IPS DF 4.7 (cell line): ENCODE measurements at regions not wholly inside any gene's neighbourhood (a gene's known extent, or its start where the extent isn't known, plus 50 kb on each side); places are given as distances from the start of the nearest gene placed in this dataset.
"Not testable (repeated sequence)": the region's sequence is repeated elsewhere in the genome, so short reads cannot be mapped to it uniquely, and the experiment has no call there.

Source experiments
- DNase-seq: peaks from one replicate; pipeline ENCODE4 v3.0.0-alpha.2; 2013; ENCODE audit warnings: low spot score; ENCODE audit errors: extremely low read depth

DNA sequence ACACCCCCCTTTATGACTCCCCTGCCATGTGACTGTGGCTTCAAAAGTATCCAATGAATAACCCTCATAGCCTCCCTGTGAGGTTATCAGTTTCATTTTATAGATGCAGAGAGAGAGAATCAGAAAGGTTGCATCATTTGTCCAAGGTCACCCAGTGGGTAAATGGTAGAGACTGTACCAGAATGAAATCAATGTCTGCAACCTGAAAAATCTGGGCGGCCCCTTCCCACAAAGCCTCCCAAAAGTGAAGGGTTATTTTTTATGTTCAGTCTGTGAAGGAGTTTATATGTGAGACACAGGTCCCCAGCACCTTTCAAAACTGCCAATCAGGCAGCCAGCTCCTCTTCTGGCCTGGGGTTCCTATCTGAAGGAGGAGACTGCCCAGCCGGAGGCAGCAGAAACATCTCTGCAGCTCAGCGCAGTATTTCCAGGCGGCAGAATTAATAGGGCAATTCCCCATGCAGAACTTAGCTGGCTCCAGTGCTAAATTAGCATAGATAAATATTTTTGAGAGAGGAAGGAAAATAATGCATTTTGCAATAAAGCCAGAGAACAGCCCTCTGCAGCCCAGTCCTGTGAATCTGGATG lies 130.8 kb upstream of the PRR20G start:
- DNase-seq: no peak

DNA sequence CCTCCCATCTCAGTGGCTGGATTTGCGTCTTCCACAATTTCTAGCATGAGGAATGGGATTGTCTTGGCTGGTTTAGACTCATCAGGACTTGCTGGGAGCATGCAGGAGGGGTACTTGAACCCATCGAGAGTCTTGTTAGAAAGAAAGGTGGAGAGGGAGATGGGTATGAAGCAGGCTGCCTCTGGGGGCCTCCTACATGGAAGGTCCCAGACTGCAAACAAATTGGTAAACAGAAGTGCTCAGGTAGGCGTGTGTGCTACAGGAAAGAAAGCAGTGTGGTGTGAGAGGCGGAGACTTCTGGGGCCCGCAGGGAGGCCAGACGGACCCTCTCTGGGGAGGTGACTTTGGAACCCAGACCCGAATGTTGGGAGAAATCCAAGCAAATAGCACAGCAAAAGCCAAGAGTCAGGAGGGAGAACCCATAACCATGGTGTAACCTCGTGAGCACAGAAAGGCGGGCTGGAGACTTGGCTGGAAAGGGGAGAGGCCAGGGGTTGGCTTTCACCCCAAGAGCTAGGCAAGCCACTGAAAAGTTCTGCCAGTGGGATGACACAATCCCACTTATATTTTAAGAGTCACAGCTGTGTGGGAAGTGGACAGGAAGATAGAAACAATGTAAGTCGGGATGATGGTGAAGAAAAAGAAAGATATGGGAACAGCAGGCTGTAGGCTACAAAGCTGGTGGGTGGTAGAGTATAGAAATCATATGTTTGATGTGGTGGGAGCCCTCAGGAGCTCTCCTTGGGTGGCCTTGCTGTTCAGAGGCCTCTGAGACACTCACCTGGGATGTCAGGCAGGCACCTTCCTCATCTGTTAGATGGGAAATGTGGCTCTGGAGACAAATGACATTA lies 130.1 kb upstream of the PRR20G start:
- DNase-seq: no peak

DNA sequence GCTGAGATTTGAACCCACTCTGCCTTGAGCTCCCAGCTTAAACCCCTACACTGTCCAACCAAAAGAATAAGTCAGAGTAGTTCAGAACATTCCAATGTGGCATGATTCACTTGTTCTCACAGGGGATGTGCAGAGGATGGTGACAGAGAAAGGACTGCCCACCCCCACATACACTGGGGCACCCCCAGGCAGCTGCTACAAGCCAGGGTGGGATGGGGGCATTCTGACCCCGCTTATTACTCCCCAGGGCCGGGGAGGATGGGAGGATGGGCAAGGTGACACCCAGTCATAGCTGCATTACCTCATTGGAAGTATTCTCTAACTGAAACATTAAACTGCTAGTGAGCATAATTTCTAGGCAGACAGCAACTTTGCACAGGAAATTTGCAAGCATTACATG lies 126.0 kb upstream of the PRR20G start:
- DNase-seq: no peak

DNA sequence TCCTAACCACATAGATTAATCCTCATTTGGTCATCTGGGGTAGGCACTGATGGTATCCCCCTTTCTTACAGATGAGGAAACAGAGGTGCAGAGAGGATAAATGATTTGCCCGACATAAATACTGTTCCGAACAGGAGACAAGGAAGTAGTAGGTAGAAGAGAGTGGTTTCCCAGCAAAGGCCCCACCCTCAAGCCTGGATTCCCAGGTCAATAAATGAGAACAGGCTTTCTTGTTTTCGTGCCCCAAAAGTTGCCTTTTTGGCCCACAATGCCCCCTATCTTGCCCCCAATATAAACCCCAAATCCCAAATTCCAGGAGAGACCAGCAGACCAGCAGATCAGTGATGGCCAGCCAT lies 125.5 kb upstream of the PRR20G start:
- no peak for DNase-seq

DNA sequence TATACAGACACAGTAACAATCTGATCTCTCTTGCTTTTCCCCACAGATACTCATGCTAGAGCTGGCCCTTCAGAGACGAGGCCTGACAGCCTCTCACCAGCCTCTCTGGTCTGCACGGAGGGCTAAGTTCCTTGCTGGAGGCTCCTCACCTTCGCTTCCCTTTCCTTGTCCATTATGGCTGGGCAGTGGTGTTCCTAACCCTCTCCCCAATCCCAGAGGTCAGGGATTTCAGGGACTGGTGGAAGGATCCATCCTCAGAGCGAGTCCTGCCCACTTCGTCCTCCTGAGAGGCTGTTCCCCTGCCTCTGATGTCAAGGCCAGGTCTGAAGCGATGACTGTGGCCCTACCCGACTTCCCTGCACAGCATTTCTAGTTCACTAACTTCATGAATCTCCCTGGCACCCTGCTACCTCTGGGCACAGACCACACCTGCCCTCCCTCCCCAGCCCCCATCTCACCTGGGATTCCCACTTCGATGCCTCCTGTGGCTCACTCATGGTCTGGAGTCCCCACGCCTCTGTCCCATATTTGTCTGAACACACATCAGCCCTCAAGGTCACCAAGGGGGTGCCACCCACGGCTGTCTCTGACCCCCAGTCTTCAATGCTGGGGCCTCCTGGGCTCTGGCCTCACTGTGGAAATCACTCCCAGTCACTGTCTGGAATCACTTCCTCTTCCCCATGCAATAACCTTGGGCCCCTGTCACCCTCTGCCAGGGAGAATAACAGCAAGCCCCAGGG lies 124.9 kb upstream of the PRR20G start:
- DNase-seq: no peak

DNA sequence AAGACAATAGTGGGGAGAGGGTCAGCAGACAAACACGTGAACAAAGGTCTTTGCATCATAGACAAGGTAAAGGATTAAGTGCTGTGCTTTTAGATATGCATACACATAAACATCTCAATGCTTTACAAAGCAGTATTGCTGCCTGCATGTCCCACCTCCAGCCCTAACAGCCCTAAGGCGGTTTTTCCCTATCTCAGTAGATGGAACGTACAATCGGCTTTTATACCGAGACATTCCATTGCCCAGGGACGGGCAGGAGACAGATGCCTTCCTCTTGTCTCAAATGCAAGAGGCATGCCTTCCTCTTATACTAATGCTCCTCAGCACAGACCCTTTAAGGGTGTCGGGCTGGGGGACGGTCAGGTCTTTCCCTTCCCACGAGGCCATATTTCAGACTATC lies 124.0 kb upstream of the PRR20G start:
- DNase-seq: not testable (repeated sequence)

DNA sequence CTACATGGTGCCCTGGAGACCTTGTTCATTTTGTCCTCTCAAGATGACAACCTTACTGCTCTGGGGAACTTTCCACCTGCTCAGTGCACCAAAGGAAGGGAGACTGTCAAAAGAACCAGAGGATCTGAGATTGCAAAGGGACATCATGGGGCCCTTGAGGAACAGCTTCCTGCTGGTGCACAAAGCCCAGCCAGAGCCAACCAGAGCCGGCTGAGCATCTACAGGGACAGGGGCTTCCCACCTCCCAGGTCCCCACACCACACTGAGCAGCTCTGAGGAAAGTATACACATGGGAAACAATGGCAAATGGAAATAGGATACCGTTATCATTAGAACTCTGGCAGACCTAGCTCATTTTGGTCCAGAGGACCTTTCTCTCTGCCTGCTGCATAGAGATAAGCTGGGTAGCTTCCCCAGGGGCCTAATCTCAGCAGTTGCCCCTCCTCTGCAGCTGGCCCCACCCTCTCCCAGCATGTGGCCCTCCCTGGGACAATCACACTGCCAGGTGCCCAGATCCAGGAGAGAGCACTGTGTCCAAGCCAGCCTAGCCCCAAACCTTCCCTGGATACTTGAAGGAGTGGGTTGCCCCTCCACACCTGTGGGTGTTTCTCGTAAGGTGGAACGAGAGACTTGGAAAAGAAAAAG lies 123.4 kb upstream of the PRR20G start:
- DNase-seq: no peak

DNA sequence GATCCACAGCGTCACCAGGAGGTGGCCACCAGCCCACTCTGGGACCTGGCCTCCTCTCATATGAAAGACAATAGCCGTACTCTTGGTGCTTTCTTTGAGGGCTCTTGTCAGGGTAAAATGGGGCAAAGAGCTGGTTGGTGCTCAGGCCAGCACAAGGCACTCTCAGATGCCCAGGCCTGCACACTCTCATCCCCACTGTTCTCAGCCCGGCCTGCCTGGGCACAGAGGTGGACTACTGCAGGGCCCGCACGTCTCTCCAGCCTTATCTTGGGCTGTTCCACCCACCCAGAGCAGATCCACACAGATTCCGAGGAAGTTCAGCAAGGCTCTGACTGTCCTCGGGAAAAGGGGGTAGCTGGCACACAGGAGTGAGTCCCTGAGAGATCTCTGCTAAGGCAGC lies 122.8 kb upstream of the PRR20G start:
- DNase-seq: no peak

DNA sequence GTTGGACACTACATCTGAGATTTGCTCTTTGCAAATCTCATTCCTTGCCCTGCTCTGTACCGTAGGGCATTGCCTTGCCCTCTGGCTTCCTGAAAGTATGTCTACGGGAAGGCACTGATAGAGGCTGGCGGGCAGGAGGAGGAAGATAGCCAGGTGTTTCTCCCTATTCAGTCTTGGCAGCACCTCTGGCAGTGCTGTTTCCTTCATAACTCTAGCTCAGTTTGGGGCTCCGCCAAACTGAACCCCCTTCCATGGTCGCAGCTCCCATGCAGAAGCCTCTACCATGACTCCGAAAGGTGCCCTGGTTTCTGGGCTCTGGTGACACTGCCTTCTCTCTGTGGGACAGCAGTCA lies 122.3 kb upstream of the PRR20G start:
- no peak for DNase-seq

DNA sequence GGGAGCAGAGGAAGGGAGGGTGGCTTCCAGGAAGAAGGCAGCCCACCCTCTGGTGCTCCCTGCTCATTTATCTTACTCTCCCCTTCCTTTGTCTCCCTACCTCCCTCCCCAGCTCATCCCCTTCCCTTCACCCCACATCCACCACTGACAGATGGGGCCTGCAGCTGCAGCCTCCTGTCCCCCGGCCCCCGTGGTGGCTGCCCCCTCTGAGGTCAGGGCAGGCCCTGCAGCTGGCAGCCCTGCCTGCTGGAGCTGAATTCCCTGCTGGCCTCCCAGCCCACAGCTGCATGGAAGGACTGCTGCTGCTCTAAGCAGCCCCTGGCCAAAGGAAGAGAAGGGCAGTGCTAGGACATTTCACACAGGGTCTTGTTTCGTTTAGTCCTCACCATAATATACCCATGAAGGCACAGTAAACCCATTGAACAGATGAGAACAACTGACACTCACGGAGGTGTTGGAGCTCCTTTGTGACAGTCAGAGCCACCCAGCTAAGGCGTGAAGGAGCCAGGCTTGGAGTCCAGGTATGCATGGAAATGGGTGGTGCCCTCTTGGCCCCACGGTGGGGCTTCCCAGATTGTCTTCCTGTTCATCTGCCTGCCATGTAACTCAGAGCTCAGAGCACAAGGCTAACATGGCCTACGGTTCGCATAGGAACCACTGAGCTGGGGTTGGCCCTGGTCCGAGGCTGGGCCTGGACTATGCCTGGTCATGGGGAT lies 121.7 kb upstream of the PRR20G start:
- no peak for DNase-seq

DNA sequence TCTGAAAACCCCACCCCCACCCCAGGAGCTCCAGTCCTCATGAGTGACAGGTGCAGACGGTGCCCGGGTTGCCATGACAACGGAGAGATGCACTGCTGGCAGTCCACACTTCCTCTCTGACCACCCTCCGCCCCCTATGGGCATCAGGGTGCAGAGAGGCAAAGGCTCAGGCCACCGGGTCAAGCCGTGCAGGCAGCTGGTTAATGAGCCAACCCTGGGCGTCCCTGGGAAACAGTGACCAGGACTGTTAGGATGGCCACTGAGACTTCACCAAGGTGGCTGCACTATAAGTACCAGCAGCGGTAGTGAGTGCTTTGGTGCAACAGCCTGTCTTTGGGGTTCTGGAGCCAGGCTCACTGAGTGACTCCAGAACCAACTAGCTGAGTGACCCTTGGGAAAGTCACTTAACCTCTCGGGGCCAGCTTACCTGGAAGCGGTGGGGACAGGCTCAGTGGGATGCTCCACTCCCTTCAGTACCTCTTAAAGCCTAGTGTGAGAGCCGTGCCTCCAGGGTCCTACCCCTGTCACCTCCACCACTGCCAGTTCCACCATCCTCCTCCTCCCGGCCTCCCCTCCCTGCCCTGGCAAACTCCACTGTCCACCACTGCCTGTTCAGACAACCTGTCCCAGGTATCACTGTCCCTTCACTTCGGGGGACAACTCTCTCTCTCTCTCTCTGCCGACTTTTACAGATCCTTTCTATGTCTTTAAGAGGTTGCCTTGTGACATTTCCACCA lies 121.0 kb upstream of the PRR20G start:
- DNase-seq: no peak

DNA sequence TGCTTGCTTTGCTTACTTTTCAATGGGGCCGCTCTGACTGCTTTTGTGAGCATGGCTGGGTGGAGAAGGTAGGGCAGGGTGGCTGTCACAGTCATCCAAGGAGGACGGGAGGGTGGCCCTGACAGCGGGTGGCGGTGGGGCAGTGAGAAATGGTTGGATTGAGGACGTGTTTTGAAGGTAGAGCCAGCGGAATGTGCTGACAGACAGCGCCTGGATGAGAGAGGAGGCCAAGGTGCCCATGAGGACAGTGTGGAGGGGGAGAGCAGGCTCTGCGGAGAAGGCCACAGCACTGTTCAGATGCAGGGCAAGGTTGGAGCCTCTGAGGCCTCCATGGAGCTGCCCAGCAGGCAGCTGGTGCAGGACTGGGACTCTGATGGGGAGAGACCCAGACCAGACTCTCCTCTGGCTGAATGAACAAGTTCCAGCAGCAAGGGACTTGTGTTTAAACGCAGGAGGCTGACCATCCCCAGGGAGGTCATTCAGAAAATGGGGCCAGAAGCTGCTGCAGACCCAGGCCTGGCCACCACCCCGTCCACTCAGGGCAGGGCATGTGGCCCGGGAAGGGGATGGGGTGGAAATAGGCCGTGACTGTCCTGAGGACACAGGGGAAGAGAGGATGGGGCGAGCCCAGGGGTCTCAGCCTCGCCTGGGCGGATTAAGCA lies 120.3 kb upstream of the PRR20G start:
- no peak for DNase-seq

DNA sequence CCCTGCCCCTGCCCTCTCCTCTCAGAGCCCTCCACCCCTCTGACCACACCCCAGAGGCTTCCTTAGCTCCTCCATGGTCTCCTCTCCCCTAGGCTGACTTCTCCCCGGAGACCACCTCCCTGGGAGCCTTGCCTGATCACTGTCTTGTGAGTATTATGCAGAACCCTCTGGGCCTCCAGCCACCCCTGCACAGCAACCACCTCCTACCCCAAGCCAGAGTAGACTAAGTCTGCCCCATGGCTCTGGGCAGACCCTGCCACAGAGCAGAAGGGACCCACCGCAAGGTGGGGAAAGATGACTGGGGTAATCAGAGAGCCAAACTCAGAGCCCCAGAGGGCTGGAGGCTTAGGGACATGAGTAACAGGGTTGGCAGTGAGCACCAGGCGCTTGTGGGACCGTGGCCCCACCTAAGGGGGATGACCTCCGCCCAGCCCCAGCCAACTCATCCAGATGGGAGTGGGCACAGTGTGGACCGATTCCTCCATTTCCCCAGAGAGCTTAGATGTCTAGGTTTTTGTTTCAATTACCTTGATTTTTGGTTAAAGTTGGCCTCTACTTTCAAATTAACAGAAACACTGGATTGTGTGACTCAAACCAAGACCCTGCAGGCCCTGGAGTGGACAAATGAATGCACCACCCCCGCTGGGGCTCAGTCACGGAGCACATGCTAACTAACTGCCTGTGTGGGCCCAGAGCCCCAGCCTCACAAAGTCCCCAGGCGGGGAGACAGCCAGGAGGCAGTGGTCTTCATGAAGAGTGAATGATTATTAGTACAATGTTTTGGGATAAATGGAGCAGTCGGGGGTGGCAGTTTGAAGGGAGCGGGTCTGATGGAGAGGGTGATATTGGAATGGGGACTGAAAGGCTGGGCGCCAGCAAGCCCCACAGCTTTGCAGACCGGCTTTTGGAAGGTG lies 119.4 kb upstream of the PRR20G start:
- DNase-seq: no peak

DNA sequence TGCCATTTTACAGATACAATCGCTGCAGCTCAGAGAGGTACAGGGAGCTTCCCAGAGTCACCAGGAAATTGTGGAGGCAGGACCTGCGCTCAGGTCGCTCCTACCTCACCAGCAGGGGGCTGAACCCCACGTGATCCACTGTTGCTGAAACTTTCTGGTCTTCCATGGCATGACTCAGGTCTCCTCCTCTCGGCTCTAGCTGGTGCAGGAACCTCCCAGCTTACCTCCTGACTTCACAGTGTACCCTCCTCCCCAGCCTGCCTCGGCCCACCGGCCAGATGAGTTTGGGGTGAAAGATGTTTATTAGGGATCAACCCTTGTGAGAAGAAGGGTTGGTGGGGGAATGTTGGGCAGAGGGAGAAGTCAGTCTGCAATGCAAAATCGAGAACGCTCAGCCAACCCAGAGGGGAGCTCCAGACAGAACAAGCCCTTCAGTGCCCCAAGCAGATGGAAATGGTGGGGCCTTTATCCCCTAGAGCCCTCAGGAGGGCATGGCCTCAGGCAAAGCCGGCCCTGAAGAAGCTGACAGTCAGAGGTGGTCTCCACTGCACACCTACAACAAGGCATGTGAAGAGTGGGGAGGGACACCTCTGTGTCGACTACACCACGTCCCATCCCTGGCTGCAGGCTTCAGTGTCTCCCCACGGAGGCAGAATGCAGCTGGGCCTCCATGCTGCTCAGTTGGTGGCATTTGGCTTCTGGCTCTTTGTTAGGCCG lies 118.6 kb upstream of the PRR20G start:
- no peak for DNase-seq

DNA sequence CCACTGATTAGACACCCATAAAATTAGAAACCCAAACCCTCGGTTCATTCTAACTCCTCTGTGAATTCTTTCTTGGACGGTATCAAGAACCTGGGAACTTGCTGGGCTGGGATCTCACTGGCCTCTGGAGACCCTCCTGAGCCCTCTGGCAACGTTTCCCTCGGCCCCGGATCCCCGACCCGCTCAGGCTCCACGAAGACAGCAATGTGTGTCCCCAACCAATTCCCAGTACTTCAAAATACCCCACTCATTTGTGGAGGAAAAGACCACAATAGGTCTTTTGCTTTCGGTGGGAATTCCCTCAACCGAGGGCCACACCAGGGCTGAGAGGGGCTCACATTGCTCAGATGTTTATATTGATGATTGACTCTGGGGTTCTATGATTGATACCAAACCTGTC lies 117.9 kb upstream of the PRR20G start:
- no peak for DNase-seq

DNA sequence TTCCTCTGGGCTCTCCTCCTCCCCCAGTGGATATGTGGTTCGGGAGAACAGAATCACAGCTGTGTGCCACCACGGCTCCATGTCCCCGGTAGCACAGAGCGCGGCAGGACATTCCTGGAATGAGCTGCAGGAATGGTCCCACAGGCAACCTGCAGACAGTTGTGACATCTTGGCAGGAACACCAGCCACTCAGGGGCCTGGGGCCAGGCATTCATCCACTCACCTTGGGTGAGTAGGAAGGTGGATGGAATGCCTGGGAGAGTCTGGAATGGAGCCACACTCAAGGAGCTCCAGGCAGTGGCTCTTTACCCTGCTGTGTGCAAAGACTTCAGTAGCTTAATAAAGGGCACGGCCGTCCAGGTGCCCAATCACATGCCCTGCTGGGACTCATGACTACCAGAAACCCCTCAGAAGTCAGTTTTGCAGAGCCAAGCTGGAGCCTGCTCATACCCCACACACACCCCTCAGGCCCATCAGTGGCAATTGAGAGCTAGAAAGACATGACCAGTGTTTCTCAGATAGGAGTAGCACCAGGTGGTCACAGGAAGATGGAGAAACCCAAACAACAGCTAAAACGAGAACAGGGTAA lies 117.3 kb upstream of the PRR20G start:
- no peak for DNase-seq

DNA sequence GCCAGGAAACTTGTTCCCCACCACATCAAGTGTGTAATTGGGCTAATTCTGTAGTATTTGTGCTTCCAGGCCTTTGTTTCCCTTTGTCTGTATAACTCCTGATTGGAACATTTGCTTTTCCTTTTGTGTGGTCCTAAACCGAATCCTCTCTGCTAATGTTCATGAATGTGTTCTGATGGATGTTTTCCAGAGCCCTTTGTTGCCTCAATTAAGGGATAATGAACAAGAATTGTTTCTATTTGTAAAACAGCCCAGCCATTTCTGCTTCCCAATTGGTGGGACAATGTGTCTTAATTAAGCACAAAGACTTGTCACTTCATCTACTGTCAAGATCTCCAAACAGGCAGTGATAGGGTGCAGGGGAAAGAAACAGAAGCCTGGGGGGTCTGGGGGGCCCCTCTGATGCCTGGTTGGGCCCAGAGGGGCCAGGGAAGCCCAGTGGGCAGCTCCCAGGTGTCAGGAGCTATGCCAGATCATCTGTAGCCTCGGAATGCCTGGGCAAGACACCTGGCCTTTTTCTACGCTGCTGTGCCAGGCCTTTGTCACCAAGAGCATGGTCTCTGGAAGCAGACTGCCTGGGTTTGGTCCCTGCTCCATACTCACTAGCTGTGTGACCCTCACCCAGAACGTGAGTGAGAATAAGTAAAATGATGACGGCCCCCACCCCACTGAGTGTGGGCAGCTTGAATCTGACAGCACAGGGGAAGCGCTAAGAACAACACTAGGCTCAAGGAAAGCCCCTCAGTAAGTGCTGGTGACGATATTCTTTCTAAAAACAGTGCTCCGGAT lies 116.6 kb upstream of the PRR20G start:
- DNase-seq: no peak
